GM21526 (cell line): ENCODE measurements at regions not wholly inside any gene's neighbourhood (a gene's known extent, or its start where the extent isn't known, plus 50 kb on each side); places are given as distances from the start of the nearest gene placed in this dataset.

Source experiments
- ATAC-seq: cut with Tn5 transposase; IDR thresholded peaks from one replicate; pipeline ENCODE4 v1.9.1; 2021; ENCODE audit warnings: moderate library complexity; ENCODE audit not compliant: unreplicated experiment, low FRiP score

DNA sequence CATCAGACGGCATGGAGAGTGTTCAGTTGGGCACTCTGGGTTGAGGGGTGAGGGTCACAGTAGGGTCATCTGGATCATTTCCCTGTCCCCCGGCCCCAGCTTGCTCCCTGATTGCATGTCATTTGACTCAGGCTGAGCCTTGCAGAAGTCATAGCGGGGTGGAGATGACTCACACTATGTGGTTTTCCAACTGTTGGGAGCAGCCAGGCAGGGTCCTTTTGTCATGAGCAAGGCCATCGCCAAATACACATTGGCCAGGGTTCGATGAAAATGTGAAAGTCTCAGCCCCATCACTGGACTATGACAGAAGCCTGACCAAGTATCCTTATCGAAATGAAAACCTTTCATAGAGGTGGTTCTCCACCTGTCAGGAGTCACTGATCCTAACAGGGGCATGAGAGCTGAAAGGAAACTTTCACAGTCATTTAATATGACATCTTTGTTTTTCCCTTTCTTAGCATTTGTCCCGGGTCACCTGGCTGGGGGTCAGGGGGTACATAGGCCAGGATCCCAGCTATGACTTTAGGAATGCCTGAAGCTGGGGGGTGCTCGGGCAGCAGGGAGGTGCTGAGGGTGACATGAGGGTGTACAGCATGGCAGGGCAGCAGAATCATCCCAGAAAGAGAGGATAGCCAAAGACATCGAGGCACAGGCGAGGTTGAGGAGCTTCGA is 70.2 kb upstream of the CD93 start:
- ATAC-seq = no peak

DNA sequence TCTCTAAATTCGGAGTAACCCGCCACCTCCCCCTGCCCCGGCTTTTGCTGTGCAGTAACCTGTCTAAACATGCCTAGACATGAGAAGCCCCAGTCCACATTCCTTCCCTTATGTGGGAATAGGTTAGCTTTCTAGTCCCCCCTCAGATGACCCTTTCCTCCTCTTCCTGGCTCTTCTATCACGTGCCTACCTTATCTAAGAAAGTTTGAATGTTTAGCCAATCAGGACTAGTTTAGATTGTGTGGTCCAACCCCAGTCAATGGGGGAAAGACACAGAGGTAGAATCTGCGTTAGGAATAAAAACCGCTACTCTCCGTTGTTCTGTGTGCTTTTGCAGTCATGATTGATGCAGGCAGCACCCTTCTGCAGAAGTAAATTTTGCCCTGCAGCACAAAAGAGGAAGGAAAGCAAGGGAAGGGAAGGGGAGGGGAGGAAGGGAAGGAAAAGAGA is 69.0 kb upstream of the CD93 start:
- ATAC-seq = no peak

GRCh38 chr20:23153696-23154341 is 67.7 kb upstream of the CD93 start:
- ATAC-seq = no peak

GRCh38 chr20:23152902-23153301 is 66.8 kb upstream of the CD93 start:
- no peak for ATAC-seq

GRCh38 chr20:23152308-23152892 is 66.3 kb upstream of the CD93 start:
- no peak for ATAC-seq

DNA sequence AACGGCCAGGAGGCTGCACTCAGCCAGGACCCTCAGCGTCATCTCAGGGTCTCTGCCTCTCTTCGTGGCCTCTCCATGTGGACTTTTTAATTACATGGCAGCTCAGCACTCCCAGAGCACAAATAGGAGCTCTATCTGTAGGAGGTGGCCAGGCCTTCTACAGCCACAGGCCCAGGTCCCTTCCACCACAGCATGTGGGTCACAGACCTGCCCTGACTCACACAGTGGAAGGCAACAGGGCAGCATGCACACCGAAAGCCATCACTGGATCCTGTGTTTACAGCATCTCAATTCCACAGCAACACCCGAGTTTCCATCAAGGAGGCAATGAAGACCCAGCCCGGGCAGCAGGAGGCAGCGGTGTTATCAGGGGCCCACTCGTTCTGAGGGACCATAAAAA is 65.8 kb upstream of the CD93 start:
- no peak for ATAC-seq

GRCh38 chr20:23151008-23151703 is 65.0 kb upstream of the CD93 start:
- no peak for ATAC-seq

GRCh38 chr20:23150304-23151007 is 64.3 kb upstream of the CD93 start:
- no peak for ATAC-seq

DNA sequence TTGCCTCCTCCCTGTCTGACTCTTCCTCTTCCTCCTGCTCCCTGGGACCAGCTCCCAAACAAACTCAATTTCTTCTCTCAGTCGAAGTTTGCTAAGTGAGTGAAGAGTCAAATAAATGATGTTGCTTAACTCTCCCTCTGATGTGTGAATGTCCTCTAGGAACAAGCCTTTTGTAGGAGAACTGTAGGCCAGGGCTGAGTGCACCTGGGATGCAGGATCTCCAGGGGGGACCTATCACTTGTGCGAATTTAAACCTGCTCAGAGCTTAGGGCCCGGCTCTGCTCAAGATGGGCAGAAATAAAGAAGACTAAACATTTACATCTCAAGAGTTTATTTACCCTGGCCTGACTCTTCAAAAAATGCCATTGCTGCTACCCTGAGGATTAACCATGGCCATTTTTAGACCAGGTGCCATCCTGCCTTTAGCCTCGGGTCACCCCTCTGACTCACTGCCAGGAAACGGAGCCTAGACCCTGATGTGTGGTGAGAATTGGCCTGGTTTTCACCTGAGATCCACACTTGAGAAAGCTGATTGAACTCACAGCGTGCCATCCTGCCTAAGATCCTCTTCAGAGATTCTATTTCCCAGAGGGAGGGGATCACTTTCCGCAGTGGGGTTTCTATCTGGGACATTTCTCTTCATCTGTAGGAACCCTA is 63.6 kb upstream of the CD93 start:
- ATAC-seq = no peak

DNA sequence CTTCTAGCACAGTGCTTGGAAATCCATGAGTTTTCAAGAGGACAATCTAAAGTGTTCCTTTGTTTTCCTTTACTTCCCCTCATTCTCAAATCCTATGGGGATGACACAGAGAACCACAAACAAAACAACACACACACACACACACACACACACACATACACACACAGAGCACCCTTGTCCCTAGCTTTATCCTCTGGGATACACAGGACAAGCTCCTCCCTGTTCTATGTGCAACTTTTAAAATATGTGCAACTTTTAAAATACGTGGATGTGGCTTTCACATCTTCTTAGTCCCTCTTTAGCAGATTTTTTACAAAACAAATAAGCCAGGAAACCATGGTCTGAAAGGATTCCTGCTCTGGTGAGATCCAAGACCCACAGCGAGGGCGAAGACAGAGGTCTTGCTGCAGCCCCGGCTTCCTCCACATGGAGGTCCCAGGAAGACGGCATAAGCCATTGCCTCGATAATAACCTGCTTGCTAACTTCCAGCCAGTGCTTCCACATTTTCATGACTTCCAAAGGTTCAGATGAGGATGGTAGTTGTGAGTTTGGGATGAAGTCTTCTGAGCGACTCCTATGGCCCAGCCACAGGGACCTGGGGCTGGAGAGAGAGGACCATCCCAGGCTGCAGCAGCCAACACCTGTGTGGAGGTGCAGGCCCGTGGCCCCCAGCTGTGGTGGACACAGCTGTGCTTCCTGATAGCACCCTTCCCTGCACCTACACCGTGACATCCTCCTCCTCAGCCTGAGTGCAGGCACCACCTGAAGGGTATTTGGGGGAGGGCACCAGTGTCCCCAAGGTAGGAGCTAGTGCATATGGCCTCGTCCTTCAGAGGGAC is 62.8 kb upstream of the CD93 start:
- ATAC-seq = no peak

DNA sequence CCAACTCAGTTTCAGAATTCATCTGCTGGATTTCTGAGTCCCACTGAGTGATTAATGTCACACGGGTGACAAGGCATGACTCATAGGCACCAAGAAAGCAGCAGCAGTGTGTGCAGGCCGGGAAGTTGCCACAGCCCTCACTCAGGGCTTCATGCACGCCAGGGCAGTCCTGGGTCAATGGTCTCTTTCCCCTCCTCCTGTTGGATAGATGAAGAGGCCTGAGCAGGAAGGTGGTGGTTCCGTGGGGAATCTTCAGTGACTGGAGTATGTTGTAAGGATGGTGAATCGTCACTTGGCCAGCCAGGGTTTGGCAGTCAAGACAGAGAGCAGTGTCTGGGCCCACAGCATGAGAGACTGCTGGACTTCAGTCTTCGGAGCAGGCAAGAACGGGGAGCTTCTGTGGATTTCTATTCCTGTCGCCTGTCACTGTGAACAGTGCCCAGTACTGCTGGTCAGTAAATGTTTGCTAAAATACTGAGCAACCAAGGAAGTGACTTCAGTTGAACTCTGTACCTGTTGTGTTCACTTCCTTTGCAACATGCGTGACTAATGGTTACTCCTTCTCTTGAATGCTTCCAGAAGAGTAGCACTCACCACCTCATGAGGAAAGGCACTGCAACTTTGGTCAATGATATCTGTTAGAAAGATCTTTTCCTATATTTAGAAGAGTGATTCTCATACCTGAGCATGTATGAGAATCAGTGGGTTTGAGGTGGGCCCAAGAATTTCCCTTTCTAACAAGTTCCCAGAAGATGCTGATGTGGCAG is 62.0 kb upstream of the CD93 start:
- no peak for ATAC-seq

GRCh38 chr20:23147647-23147963 is 61.5 kb upstream of the CD93 start:
- no peak for ATAC-seq

DNA sequence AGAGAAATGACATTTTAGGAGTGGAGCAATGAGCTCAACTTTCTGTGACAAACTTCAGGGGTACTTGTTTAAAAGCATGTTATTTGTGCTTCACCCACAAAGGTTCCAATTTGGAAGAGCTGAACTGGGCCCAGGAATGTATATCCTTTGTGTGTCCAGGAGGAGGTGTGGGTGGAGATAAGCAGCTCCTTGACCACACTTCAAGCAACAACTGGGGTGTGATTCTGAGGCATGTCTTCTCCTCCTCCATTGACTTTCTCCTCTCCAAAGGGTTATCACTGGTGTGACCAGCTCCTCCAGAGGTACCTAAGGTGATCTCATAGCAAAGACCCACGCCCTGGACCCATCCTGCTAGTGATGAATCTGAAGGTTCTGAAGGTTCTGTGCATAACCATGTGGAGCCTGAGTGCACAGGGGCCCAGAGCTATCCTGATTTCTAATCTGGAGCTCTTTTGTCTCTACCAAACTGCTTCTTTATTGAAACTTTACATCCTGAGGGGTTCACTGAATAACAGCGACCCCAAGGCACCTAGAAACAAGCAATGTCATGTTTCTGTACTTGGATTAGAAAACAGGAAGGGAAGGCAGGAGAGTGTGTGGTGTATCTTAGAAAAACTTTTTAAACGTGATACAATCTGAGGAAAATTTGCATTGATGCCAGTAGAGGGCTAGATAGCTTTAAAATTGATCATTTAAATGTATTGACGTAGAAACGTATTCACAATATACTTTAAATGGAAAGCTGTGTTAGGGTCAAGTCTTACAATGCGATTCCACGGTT is 60.9 kb upstream of the CD93 start:
- no peak for ATAC-seq

DNA sequence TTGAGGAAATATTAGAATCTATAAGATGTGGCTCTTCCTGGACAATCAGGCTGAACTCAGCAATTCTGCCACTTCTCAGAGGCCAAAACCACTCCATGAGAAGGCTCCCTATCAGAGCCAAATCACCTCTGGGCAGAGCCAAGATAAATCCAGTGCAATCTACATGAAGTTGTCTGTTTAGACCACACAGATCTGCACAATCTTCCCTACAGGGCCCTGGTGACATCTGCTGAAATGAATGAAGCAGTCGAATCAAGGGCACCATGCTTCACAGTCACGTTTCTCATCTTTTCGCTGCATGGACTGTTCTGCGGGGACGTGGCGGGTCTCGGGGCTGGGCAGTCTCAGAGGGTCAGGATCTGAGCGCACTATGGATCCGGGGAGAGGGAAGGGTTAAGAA is 60.1 kb upstream of the CD93 start:
- no peak for ATAC-seq

DNA sequence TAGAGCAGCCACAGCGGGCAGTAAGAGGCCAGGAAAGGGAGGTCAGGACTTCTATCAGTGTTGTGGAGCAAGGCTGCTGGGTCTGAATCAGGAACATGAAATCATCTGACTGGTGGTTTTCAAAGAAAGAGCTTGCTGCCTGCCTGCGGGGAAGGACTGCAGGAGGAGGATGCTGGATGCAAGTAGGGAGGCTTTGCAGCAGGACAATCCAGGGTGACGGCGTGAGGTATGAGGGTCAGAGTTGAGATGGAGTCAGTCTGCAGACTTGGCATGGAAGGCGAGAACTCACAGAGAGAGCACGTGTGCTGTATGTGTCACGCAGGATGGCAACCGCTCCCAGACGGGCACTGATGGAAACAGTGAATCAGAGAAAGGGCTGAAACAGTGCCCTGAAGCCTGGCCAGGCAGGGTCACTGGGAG is 59.2 kb upstream of the CD93 start:
- ATAC-seq = no peak

GRCh38 chr20:23144856-23145255 is 58.7 kb upstream of the CD93 start:
- no peak for ATAC-seq

DNA sequence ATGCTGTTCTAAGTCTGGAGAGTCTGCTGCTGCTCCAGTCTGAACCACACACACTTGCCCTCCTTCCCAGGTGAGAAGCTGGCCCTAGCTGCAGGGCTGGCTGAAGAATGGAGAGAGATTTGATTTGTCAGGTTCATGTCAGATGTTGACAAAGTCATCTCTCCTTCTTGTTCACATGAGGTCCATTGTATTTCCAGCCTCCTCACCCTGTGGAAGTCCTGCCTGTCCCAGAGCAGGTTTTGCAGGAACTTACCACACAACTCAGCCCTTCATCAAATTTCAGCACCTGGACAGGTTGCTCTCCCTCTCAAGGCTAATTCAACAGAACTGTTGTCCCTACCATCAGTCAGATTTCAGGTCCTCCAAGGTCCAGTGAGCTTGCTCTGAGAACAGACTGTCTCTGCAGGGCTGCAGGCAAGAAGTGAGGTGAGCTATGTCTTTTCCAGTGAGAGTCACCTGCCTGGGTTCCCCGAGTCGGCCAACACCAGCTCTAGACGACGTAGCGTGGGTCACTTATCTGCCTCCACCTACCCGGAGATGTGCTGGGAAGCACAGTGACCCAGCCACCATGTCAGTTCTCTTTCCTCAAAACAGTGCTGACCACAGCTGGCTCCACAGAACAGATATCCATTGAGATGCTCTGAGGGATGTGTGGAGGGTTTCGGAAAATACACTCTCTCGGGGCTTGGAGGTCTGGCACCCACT is 58.0 kb upstream of the CD93 start:
- ATAC-seq = no peak

DNA sequence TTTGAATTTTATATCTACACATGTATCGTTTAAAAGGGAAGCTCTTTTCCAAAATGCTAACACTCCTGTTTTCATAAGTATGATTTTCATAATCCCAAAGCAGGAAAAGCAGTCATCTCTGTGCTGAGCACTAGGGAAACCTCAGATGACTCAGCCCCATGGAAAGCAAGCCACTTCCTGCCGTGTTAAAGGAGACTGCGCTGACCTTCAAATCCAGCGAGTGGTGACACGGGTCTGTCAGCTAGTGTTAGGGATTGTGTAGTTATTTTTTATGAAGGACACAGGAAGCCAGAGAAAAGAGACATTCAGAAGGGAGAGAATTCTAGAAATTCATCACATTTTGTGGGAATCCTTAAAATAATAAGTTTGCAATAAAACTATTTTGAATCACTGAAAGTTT is 57.0 kb upstream of the CD93 start:
- no peak for ATAC-seq
